PC-9 (cell line): ENCODE measurements at regions not wholly inside any gene's neighbourhood (a gene's known extent, or its start where the extent isn't known, plus 50 kb on each side); places are given as distances from the start of the nearest gene placed in this dataset.
"Not testable (repeated sequence)": the region's sequence is repeated elsewhere in the genome, so short reads cannot be mapped to it uniquely, and the experiment has no call there.

ENCODE experiments used
- BruUV-seq: library from RNA; stranded (reverse); fragments of 400-500 nt; replicated peaks from 2 replicates; lab custom pipeline; 2021; lab: Mats Ljungman, UMichigan
- CTCF ChIA-PET: fragments of 300-600 bp; sonication (Branson Sonifier 250); formaldehyde crosslinking; loops from one replicate; lab custom pipeline; 2022; ENCODE audit warnings: antibody characterized with exemption; lab: Charles Lee
- POLR2A ChIA-PET: fragments of 300-600 bp; sonication (Branson Sonifier 250); formaldehyde crosslinking; loops from one replicate; lab custom pipeline; 2022; ENCODE audit warnings: antibody characterized with exemption; ENCODE audit not compliant: unreplicated experiment; lab: Charles Lee
- DNase-seq, 2 experiments: peaks; one replicate each; pipeline versions ENCODE4 v3.0.0 to v3.0.0-alpha.2; 2015 to 2022; ENCODE audit warnings: mixed read lengths in 1 of 2
- H2AFZ ChIP-seq: fragments of 200-600 bp; sonication (generic); 2 replicates; pipeline ENCODE4 v1.8.1; 2017; ENCODE audit warnings: antibody characterized with exemption
- H3F3A ChIP-seq: fragments of 200-600 bp; sonication (generic); 2 replicates; pipeline ENCODE4 v1.8.1; 2017; ENCODE audit warnings: antibody characterized with exemption, mild to moderate bottlenecking, low read depth; ENCODE audit not compliant: insufficient read depth
- H3K27ac ChIP-seq: fragments of 200-600 bp; sonication (generic); 2 replicates; pipeline ENCODE4 v1.6.1; 2016; ENCODE audit warnings: mixed run types
- H3K27me3 ChIP-seq: fragments of 200-600 bp; sonication (generic); 2 replicates; pipeline ENCODE4 v1.6.1; 2016; ENCODE audit warnings: low read depth, mixed run types; ENCODE audit not compliant: insufficient read depth
- H3K36me3 ChIP-seq: fragments of 200-600 bp; sonication (generic); 2 replicates; pipeline ENCODE4 v1.6.1; 2016; ENCODE audit warnings: low read depth, mixed run types
- H3K4me1 ChIP-seq: fragments of 200-600 bp; sonication (generic); replicated peaks from 2 replicates; pipeline ENCODE4 v1.6.1; 2016; ENCODE audit warnings: mixed run types; ENCODE audit not compliant: insufficient read depth
- H3K4me2 ChIP-seq: fragments of 200-600 bp; sonication (generic); 2 replicates; pipeline ENCODE4 v1.6.1; 2017; ENCODE audit warnings: mixed run types
- H3K4me3 ChIP-seq: fragments of 200-600 bp; sonication (generic); 2 replicates; pipeline ENCODE4 v1.6.1; 2016; ENCODE audit warnings: mixed run types
- H3K79me2 ChIP-seq: fragments of 200-600 bp; sonication (generic); 2 replicates; pipeline ENCODE4 v1.6.1; 2017; ENCODE audit warnings: low read depth, mixed run types
- H3K9me2 ChIP-seq: fragments of 200-600 bp; sonication (generic); 2 replicates; pipeline ENCODE4 v1.8.1; 2017; ENCODE audit warnings: mild to moderate bottlenecking; ENCODE audit not compliant: insufficient read depth
- H3K9me3 ChIP-seq: fragments of 200-600 bp; sonication (generic); 2 replicates; pipeline ENCODE4 v1.8.1; 2016; ENCODE audit warnings: low read depth; ENCODE audit not compliant: insufficient read depth
- H4K20me1 ChIP-seq: fragments of 200-600 bp; sonication (generic); 2 replicates; pipeline ENCODE4 v1.8.1; 2017; ENCODE audit not compliant: insufficient read depth
- EZH2 ChIP-seq: fragments of 200-600 bp; sonication (generic); IDR thresholded peaks from 2 replicates; pipeline ENCODE4 v1.8.0; 2017; ENCODE audit warnings: antibody characterized with exemption, low read depth
- intact Hi-C: fragments of 100-400 bp; cut with micrococcal nuclease; formaldehyde crosslinking; loops from one replicate; pipeline ENCODE4 v1.10.0; 2022; ENCODE audit not compliant: unreplicated experiment
- TF ChIP-seq, protein P1 (sequence below): fragments of 200-600 bp; sonication (generic); conservative IDR thresholded peaks from 2 replicates; pipeline ENCODE4 v1.6.1; 2017; ENCODE audit warnings: mixed run types, antibody characterized with exemption, mild to moderate bottlenecking, moderate library complexity

DNA sequence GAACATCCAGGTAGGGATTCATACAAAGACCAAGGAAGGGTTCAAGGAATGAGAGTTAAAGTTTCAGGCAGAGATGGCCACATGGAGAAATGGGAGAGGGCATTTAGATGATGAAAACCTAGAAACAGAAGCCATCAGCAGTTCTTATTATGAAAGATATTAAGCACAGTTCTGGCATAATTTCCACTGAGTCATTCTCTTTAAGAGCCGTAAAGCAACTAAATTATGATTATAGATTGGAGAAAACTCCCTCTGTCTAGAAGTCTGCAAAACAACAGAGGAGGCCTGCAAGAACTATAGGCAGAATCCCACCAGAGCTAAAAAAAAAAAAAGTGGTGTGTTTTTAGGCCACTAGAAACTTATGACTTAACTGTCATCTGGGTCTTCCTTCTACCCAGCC is 157.1 kb upstream of the MPDZ start:
- ChIA-PET CTCF (no interaction called here), POLR2A (interaction anchor here (0.7 kb wide), 1 partner anchor 1699 kb away, joined by 14 read pairs; no protein-coding TSS in a partner anchor)
- TF ChIP-seq, protein P1, sequence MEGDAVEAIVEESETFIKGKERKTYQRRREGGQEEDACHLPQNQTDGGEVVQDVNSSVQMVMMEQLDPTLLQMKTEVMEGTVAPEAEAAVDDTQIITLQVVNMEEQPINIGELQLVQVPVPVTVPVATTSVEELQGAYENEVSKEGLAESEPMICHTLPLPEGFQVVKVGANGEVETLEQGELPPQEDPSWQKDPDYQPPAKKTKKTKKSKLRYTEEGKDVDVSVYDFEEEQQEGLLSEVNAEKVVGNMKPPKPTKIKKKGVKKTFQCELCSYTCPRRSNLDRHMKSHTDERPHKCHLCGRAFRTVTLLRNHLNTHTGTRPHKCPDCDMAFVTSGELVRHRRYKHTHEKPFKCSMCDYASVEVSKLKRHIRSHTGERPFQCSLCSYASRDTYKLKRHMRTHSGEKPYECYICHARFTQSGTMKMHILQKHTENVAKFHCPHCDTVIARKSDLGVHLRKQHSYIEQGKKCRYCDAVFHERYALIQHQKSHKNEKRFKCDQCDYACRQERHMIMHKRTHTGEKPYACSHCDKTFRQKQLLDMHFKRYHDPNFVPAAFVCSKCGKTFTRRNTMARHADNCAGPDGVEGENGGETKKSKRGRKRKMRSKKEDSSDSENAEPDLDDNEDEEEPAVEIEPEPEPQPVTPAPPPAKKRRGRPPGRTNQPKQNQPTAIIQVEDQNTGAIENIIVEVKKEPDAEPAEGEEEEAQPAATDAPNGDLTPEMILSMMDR: no peak
- TF ChIP-seq EZH2: no peak

DNA sequence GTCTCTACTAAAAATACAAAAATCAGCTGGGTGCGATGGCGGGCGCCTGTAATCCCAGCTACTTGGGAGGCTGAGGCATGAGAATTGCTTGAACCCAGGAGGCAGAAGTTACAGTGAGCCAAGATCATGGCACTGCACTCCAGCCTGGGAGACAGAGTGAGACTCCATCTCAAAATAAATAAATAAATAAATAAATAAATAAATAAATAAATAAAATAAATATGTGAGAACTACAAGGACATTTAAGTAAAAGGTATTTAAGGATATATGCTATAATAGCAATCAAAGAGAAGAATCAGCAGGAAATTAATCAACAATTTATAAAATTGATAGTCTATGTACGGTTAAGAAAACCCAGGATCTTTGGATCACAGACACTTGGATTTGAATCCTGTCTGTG is 154.0 kb upstream of the MPDZ start:
- H3K27me3 ChIP-seq, POLR2A ChIA-PET, H2AFZ ChIP-seq, intact Hi-C loops, H3K27ac ChIP-seq, CTCF ChIA-PET, H3K4me2 ChIP-seq, H3K36me3 ChIP-seq, DNase-seq, H3K9me3 ChIP-seq, H3K4me3 ChIP-seq, H3K4me1 ChIP-seq, H4K20me1 ChIP-seq, H3K9me2 ChIP-seq, H3F3A ChIP-seq, H3K79me2 ChIP-seq, BruUV-seq: not testable (repeated sequence)

More for the DNA sequence above, 157.1 kb upstream of the MPDZ start:
- intact Hi-C loops: no loop called here
- Histone ChIP-seq H3K4me2 (no peak overlapping the region), H3K4me3 (no peak overlapping the region), H3K36me3 (no peaks in the 10 kb centered on the region), H3K27me3 (no peaks in the 10 kb centered on the region), H3K9me3 (no peaks in the 10 kb centered on the region), H3F3A (no peaks in the 10 kb centered on the region), H3K27ac (no peak overlapping the region), H4K20me1 (no peaks in the 10 kb centered on the region), H3K9me2 (no peaks in the 10 kb centered on the region), H3K4me1 (no peaks in the 10 kb centered on the region), H2AFZ (no peak overlapping the region), H3K79me2 (no peaks in the 10 kb centered on the region)
- no peak for DNase-seq
- no TSS peak for BruUV-seq

DNA sequence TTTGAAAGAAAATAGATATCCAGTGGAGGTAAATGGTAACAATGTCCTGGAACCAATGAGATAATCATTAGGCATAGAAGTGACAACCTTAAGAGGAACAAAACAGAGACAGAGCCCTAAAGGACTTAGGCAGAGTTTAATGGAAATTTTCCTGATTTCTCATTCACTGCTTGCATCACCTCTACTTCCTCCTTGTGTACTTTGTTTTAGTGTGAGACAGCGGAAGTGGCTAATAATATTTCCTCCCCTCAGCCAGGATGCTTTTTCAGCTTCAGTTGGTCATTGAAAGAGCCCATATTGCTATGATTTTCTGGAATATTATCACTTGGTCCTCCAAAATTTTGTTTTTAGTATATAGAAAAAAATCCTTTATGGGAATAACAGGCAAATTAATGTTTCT is 153.4 kb upstream of the MPDZ start:
- no peak for TF ChIP-seq EZH2
- TF ChIP-seq, protein P1: no peak
- Histone ChIP-seq H3K4me2 (no peak overlapping the region), H3F3A (no peaks in the 10 kb centered on the region), H3K79me2 (no peaks in the 10 kb centered on the region), H2AFZ (no peak overlapping the region), H3K27me3 (no peaks in the 10 kb centered on the region), H3K27ac (no peak overlapping the region), H4K20me1 (no peaks in the 10 kb centered on the region), H3K36me3 (no peaks in the 10 kb centered on the region), H3K9me2 (no peaks in the 10 kb centered on the region), H3K9me3 (no peaks in the 10 kb centered on the region), H3K4me1 (no peaks in the 10 kb centered on the region), H3K4me3 (no peak overlapping the region)
- ChIA-PET POLR2A (no interaction called here), CTCF (no interaction called here)
- BruUV-seq: no TSS peak
- no peak for DNase-seq
- intact Hi-C loops: no loop called here

DNA sequence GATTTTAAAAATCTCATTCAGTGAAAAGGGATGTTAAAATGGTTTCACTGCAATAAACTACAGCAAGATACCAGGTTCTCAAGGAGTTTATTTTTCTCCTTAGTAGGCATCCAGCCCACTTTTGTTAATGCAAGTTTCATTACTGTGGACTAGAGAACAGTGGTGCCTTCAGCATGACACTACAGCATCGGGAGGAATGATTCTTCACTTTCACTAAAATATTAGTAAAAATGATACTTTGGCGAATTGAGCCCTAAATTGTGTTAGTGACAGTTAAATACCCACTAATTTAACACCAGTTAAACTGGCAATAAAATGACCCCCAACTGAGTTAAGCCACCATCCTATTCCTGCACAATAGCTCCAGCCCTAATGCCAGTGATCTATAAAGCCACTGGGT is 152.2 kb upstream of the MPDZ start:
- Histone ChIP-seq H3K27ac (no peak overlapping the region), H3K4me1 (no peaks in the 10 kb centered on the region), H3K9me3 (no peaks in the 10 kb centered on the region), H3F3A (no peaks in the 10 kb centered on the region), H3K4me3 (no peak overlapping the region), H4K20me1 (no peaks in the 10 kb centered on the region), H3K27me3 (no peaks in the 10 kb centered on the region), H3K79me2 (no peaks in the 10 kb centered on the region), H3K9me2 (no peaks in the 10 kb centered on the region), H2AFZ (no peak overlapping the region), H3K4me2 (no peak overlapping the region), H3K36me3 (no peaks in the 10 kb centered on the region)
- ChIA-PET CTCF (no interaction called here), POLR2A (no interaction called here)
- no peak for TF ChIP-seq EZH2
- TF ChIP-seq, protein P1: no peak
- BruUV-seq: no TSS peak
- DNase-seq: no peak
- intact Hi-C loops: no loop called here
